ENCODE measurements at regions not wholly inside any gene's neighbourhood (a gene's known extent, or its start where the extent isn't known, plus 50 kb on each side); places are given as distances from the start of the nearest gene placed in this dataset.

- TF ChIP-seq POLR2A (IDR thresholded peaks at IDR 0.05; ENCODE audit: low read depth, low read length) (no peak), POLR2AphosphoS5 (IDR thresholded peaks at IDR 0.05; ENCODE audit: low read depth, low read length) (no peak)
- no peak for DNase-seq (ENCODE audit: insufficient read length)
- FAIRE-seq: no peak
These were observed 126.3 kb upstream of the CEP162 start for GRCh38 chr6:84353459-84354423.

DNA sequence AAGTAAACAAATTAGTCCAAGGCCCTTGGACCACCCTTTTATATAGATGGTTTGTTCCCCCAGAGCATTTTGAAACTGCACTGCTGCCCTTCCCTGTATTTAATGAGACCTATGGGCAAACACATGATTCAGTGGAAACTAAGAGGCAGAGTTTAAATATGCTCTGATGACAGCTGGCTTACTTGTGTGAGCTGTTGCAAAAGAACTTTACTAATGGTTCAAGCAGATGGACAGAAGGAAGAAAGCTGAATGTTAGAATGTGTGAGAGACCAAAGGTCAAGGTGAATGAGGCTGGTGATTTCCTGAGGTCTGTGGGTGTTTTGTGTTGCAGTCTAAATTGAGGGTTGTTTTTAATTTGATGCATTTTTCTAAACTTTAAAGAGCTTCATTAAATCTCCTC lies 123.0 kb upstream of the CEP162 start:
- DNase-seq (ENCODE audit: insufficient read length): no peak
- FAIRE-seq: no peak
- TF ChIP-seq POLR2A (IDR thresholded peaks at IDR 0.05; ENCODE audit: low read depth, low read length): no peak
- no peak for TF ChIP-seq TAF1 (IDR thresholded peaks at IDR 0.05; ENCODE audit: borderline replicate concordance, low read depth, low read length)
- TF ChIP-seq POLR2AphosphoS5 (IDR thresholded peaks at IDR 0.05; ENCODE audit: low read depth, low read length): no peak

DNA sequence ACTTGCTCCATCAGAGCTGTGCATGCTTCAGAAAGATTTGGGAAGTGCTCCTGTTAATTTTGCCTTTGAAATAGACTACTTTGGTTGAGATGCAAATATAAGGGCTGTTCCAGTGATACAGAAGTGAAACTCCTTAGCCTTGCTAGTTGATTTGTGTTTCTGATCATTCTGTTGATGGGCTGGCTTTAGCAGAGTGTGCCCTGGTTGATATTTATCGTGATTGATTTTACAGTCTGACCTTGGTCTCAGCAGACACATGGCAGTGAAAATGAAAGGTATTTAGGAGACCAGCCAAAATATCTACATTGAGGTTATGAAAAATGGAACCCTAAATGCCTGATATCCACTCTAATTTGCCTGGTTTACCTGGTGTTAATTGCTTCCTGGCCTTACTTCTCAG lies 122.1 kb upstream of the CEP162 start:
- TF ChIP-seq POLR2A (IDR thresholded peaks at IDR 0.05; ENCODE audit: low read depth, low read length): no peak
- TF ChIP-seq TAF1 (IDR thresholded peaks at IDR 0.05; ENCODE audit: borderline replicate concordance, low read depth, low read length): no peak
- TF ChIP-seq POLR2AphosphoS5 (IDR thresholded peaks at IDR 0.05; ENCODE audit: low read depth, low read length): no peak
- FAIRE-seq: no peak
- no peak for DNase-seq (ENCODE audit: insufficient read length)

- DNase-seq (ENCODE audit: insufficient read length) (no peak), FAIRE-seq (no peak)
- no peak for TF ChIP-seq POLR2AphosphoS5 (IDR thresholded peaks at IDR 0.05; ENCODE audit: low read depth, low read length)
- TF ChIP-seq TAF1 (IDR thresholded peaks at IDR 0.05; ENCODE audit: borderline replicate concordance, low read depth, low read length): no peak
- TF ChIP-seq POLR2A (IDR thresholded peaks at IDR 0.05; ENCODE audit: low read depth, low read length): no peak
These were observed 121.4 kb upstream of the CEP162 start for GRCh38 chr6:84348801-84349200.

GRCh38 chr6:84346372-84346771 lies 118.9 kb upstream of the CEP162 start:
- FAIRE-seq (no peak), DNase-seq (ENCODE audit: insufficient read length) (no peak)
- no peak for TF ChIP-seq TAF1 (IDR thresholded peaks at IDR 0.05; ENCODE audit: borderline replicate concordance, low read depth, low read length)
- TF ChIP-seq POLR2A (IDR thresholded peaks at IDR 0.05; ENCODE audit: low read depth, low read length): no peak
- no peak for TF ChIP-seq POLR2AphosphoS5 (IDR thresholded peaks at IDR 0.05; ENCODE audit: low read depth, low read length)

DNA sequence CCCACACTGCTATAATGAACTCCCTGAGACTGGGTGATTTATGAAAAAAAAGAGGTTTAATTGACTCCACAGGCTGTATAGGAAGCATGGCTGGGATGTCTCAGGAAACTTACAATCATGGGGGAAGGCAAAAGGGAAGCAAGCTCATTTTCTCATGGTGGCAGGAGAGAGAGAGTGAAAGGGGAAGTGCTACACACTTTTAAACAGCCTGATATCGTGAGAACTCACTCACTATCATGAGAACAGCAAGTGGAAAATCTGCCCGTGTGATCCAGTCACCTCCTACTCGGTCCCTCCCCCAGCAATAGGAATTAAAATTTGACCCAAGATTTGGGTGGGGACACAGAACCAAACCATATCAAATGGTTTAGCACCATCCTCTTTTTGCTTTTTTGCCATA lies 116.6 kb upstream of the CEP162 start:
- no peak for TF ChIP-seq POLR2A (IDR thresholded peaks at IDR 0.05; ENCODE audit: low read depth, low read length)
- TF ChIP-seq POLR2AphosphoS5 (IDR thresholded peaks at IDR 0.05; ENCODE audit: low read depth, low read length): no peak
- no peak for TF ChIP-seq TAF1 (IDR thresholded peaks at IDR 0.05; ENCODE audit: borderline replicate concordance, low read depth, low read length)
- no peak for DNase-seq (ENCODE audit: insufficient read length)
- no peak for FAIRE-seq

DNA sequence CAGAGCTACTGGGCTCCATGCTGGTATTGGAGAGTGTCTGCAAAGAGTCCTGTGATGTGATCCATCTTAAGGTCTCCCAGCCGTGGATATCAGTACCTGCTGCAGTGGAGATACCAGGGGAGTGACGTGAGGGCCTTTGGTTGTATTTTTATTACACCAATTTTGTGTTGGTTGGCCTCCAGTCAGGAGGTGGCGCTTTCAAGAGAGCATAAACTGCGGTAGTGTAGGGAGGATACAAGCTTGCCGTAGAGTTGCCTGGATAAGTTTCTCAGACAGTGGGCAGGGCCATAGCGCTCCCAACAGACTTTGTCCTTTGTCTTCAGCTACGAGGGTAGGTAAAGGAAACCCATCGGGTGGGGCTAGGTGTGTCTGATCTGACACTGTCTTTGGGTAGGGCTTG lies 113.0 kb upstream of the CEP162 start:
- FAIRE-seq (no peak), DNase-seq (ENCODE audit: insufficient read length) (no peak)
- TF ChIP-seq TAF1 (IDR thresholded peaks at IDR 0.05; ENCODE audit: borderline replicate concordance, low read depth, low read length) (no peak), POLR2A (IDR thresholded peaks at IDR 0.05; ENCODE audit: low read depth, low read length) (no peak), POLR2AphosphoS5 (IDR thresholded peaks at IDR 0.05; ENCODE audit: low read depth, low read length) (no peak)

GRCh38 chr6:84333842-84334241 lies 106.4 kb upstream of the CEP162 start:
- no peak for TF ChIP-seq POLR2A (IDR thresholded peaks at IDR 0.05; ENCODE audit: low read depth, low read length)
- TF ChIP-seq POLR2AphosphoS5 (IDR thresholded peaks at IDR 0.05; ENCODE audit: low read depth, low read length): no peak
- no peak for TF ChIP-seq TAF1 (IDR thresholded peaks at IDR 0.05; ENCODE audit: borderline replicate concordance, low read depth, low read length)
- FAIRE-seq: no peak
- no peak for DNase-seq (ENCODE audit: insufficient read length)

DNA sequence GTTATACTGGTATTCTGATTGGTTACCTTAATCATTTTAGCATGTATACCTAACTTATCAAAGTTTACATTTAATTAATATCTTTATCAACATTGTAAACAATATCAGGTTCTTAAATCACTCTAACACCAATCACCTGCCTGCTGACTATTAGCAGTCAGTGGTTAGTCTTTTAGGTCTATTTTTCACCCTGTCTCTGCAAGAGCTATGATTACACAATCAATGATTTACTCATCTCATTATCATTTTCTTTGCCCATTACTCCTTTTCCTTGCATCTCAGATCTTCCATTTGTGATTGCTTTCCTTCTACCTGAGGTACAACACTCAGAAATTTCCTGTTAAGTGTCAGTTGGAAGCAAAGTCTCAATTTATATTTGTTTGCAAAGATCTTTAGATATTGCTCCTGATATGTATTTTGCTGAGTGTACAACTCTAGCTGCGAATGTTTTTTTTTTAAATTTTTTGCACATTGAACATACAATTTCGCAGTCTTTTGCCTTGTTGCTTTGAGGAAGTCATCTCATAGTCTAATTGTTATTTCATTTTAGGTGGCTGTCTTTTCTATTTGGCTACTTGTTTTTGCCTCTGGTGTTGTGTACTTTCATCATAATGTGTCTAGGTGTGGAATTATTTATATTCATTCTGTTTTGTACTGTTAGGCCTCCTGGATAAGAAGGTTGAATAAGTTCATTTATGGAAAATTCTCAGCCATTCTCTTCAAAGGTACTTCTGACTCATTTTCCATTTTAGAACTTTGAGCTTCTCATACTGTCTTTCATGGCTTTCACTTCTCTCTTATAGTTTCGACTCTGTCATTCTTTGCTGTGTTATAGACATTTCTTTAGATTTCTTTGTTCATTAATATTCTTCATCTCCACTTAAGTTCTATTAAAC lies 104.9 kb upstream of the CEP162 start:
- FAIRE-seq: no peak
- no peak for DNase-seq (ENCODE audit: insufficient read length)
- TF ChIP-seq POLR2AphosphoS5 (IDR thresholded peaks at IDR 0.05; ENCODE audit: low read depth, low read length): no peak
- no peak for TF ChIP-seq POLR2A (IDR thresholded peaks at IDR 0.05; ENCODE audit: low read depth, low read length)
- TF ChIP-seq TAF1 (IDR thresholded peaks at IDR 0.05; ENCODE audit: borderline replicate concordance, low read depth, low read length): no peak

DNA sequence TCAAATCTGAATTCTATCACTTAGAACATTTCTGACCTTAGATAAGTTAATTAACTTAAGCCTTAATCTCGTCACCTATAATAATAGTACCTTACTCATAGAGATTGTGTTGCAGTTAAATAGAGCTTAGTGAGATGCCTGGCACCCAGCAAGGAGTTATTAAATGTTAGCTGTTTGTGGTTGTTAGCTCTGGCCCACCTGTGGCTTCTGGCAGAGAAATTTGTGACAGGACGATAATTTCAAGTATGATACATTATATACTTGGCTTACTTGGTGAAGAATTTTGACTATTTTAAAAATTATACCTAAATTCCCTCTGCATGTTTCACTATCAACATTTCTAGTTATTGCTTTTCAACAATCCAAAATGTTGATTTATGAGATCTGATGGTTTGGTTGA lies 102.9 kb upstream of the CEP162 start:
- TF ChIP-seq POLR2A (IDR thresholded peaks at IDR 0.05; ENCODE audit: low read depth, low read length): no peak
- no peak for TF ChIP-seq POLR2AphosphoS5 (IDR thresholded peaks at IDR 0.05; ENCODE audit: low read depth, low read length)
- no peak for TF ChIP-seq TAF1 (IDR thresholded peaks at IDR 0.05; ENCODE audit: borderline replicate concordance, low read depth, low read length)
- DNase-seq (ENCODE audit: insufficient read length) (no peak), FAIRE-seq (no peak)

DNA sequence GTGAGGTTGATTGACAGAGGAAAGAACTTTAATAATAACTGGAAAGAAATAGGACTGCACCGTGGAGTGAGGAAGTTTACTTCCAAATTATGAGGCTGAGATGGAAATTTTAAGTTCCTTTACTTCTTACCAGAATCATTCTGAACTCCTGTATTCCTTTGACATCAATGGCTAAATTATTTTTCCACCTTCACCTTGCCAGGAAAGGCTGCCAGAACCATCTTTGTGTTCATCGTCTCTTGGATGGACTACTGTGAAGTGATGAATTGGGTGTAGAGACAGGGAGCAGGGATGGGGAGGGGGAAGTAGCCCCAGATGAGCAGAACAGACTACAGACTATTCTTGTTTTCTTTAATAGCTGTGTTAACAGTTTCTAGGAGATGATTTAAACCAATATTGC lies 102.1 kb upstream of the CEP162 start:
- no peak for TF ChIP-seq POLR2A (IDR thresholded peaks at IDR 0.05; ENCODE audit: low read depth, low read length)
- TF ChIP-seq POLR2AphosphoS5 (IDR thresholded peaks at IDR 0.05; ENCODE audit: low read depth, low read length): no peak
- no peak for TF ChIP-seq TAF1 (IDR thresholded peaks at IDR 0.05; ENCODE audit: borderline replicate concordance, low read depth, low read length)
- DNase-seq (ENCODE audit: insufficient read length): no peak
- FAIRE-seq: no peak
